SJSA1 (cell line): ENCODE measurements at regions not wholly inside any gene's neighbourhood (a gene's known extent, or its start where the extent isn't known, plus 50 kb on each side); places are given as distances from the start of the nearest gene placed in this dataset.

Experiments
- DNase-seq, 2 experiments: peaks; one replicate each; pipeline ENCODE4 v3.0.0-alpha.2; 2015 to 2020; ENCODE audit warnings: low spot score in 2 of 2, low read depth in 1 of 2
- H3K27ac ChIP-seq: fragments of 250-450 bp; sonication (Bioruptor Pico); 2 replicates; pipeline ENCODE4 v1.5.1; 2020; ENCODE audit warnings: mild to moderate bottlenecking, moderate library complexity
- H3K27me3 ChIP-seq: fragments of 250-450 bp; sonication (Bioruptor Pico); replicated peaks from 2 replicates; pipeline ENCODE4 v1.5.1; 2020; ENCODE audit warnings: mild to moderate bottlenecking, moderate library complexity
- H3K36me3 ChIP-seq: fragments of 250-450 bp; sonication (Bioruptor Pico); 2 replicates; pipeline ENCODE4 v1.5.1; 2020; ENCODE audit warnings: mild to moderate bottlenecking
- H3K4me1 ChIP-seq: fragments of 250-450 bp; sonication (Bioruptor Pico); replicated peaks from 2 replicates; pipeline ENCODE4 v1.6.1; 2021; ENCODE audit warnings: mild to moderate bottlenecking
- H3K4me3 ChIP-seq: fragments of 250-450 bp; sonication (Bioruptor Pico); 2 replicates; pipeline ENCODE4 v1.5.1; 2020; ENCODE audit warnings: mild to moderate bottlenecking
- H3K9me3 ChIP-seq: fragments of 250-450 bp; sonication (Bioruptor Pico); replicated peaks from 2 replicates; pipeline ENCODE4 v1.5.1; 2020; ENCODE audit warnings: mild to moderate bottlenecking

GRCh38 chr4:35247047-35247446 lies 997.3 kb downstream of the ARAP2 start:
- Histone ChIP-seq H3K4me1 (no peaks in the 10 kb centered on the region), H3K27me3 (no peaks in the 10 kb centered on the region), H3K36me3 (no peaks in the 10 kb centered on the region), H3K27ac (no peak overlapping the region), H3K4me3 (no peak overlapping the region), H3K9me3 (no peaks in the 10 kb centered on the region)
- no peak for DNase-seq

GRCh38 chr4:35250331-35250730 lies 994.0 kb downstream of the ARAP2 start:
- Histone ChIP-seq H3K9me3 (no peaks in the 10 kb centered on the region), H3K4me3 (no peak overlapping the region), H3K36me3 (no peaks in the 10 kb centered on the region), H3K27ac (no peak overlapping the region), H3K4me1 (no peaks in the 10 kb centered on the region), H3K27me3 (no peaks in the 10 kb centered on the region)
- no peak for DNase-seq

DNA sequence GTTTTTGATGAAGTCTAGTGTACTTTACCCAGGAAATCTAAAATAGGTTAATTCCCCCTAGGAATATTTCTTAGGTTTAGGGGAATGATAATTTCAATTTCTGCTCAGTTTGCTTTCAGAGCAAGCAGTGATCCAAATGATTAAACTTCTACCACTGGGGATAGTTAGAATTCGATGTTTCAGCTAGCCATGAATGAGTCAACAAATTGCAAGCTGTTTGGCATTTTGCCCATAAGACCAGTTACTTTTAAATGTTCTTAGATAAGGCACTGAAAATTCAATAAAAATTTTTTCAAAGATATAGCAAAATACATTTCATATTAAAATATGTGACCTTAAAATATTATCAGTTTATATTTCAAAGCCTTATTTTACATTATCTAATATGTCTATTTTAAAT lies 993.6 kb downstream of the ARAP2 start:
- Histone ChIP-seq H3K9me3 (no peaks in the 10 kb centered on the region), H3K4me3 (no peak overlapping the region), H3K27me3 (no peaks in the 10 kb centered on the region), H3K27ac (no peak overlapping the region), H3K4me1 (no peaks in the 10 kb centered on the region), H3K36me3 (no peaks in the 10 kb centered on the region)
- no peak for DNase-seq

- H3K27me3 ChIP-seq: no peaks in the 10 kb centered on the region
- DNase-seq: no peak
- no peak overlapping the region for H3K4me3 ChIP-seq
- H3K9me3 ChIP-seq: no peaks in the 10 kb centered on the region
- H3K27ac ChIP-seq: no peak overlapping the region
- no peaks in the 10 kb centered on the region for H3K4me1 ChIP-seq
- H3K36me3 ChIP-seq: no peaks in the 10 kb centered on the region
Observed at GRCh38 chr4:35252071-35252470, 992.2 kb downstream of the ARAP2 start.

DNA sequence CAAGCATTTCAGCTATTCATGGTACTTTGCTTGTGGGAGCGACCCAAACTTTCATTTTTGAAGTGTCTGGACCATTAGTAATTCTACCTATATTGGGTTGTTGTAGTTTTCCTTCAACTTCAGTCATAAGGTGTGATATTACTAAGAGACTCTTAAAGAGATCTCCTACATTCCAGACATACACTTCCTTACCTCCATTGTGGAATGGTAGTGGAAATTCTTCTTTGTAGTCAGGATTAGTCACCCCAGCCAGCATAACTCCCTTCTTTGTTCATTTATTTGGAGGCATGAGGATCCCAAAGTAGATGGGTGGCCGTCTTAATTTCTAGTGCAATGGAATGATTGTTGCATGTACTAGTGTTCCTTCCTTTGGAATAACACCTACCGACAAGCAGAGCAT lies 991.4 kb downstream of the ARAP2 start:
- H3K36me3 ChIP-seq: no peaks in the 10 kb centered on the region
- no peaks in the 10 kb centered on the region for H3K27me3 ChIP-seq
- DNase-seq: no peak

DNA sequence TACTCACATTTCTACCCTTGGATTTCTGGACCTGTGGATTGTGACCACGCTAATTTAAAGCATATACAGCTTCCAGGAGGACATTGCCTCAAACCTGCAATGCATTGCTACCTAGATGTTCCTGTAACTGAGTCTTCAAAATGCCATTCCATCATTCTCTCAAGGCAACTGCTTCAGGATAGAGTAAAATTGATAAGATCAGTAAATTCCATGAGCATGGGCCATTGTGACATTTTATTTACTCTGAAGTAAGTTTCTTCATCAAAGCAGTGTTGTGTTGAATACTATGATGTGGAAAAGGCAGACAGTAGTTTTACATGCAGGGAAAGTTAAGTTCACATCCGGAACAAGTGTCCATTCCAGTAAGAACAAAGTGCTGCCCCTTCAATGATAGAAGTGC lies 991.0 kb downstream of the ARAP2 start:
- Histone ChIP-seq H3K9me3 (no peaks in the 10 kb centered on the region), H3K27ac (no peak overlapping the region), H3K4me3 (no peak overlapping the region), H3K36me3 (no peaks in the 10 kb centered on the region), H3K27me3 (no peaks in the 10 kb centered on the region), H3K4me1 (no peaks in the 10 kb centered on the region)
- DNase-seq: no peak

More for the DNA sequence above, 991.4 kb downstream of the ARAP2 start:
- H3K27ac ChIP-seq: no peak overlapping the region
- H3K4me1 ChIP-seq: no peaks in the 10 kb centered on the region
- no peaks in the 10 kb centered on the region for H3K9me3 ChIP-seq
- no peak overlapping the region for H3K4me3 ChIP-seq

DNA sequence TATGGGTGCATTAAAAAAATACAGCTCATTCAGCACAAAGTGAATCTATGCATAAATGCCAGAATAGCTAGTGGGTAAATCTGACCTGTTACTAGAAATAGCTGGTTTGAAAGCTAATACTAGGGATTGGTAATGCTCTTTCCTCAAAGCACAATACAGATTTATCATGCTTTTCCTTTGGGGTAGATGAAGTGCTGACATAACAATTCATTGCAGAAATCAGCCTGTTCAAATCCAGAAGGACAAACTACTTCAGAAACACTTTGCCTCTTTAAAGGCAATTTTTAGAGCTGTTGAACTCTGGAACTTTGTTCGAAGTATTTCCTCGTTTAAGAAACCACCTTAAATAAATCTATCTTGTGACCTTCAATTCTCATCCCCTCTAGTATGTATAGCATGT lies 957.9 kb downstream of the ARAP2 start:
- H3K27ac ChIP-seq: no peak overlapping the region
- no peaks in the 10 kb centered on the region for H3K27me3 ChIP-seq
- H3K4me1 ChIP-seq: no peaks in the 10 kb centered on the region
- no peak overlapping the region for H3K4me3 ChIP-seq
- no peak for DNase-seq
- no peaks in the 10 kb centered on the region for H3K9me3 ChIP-seq
- H3K36me3 ChIP-seq: no peaks in the 10 kb centered on the region

- Histone ChIP-seq H3K27ac (no peak overlapping the region), H3K4me1 (no peaks in the 10 kb centered on the region), H3K27me3 (no peaks in the 10 kb centered on the region), H3K4me3 (no peak overlapping the region), H3K36me3 (no peaks in the 10 kb centered on the region), H3K9me3 (no peaks in the 10 kb centered on the region)
- no peak for DNase-seq
Observed at GRCh38 chr4:35300996-35301774, 943.1 kb downstream of the ARAP2 start.

DNA sequence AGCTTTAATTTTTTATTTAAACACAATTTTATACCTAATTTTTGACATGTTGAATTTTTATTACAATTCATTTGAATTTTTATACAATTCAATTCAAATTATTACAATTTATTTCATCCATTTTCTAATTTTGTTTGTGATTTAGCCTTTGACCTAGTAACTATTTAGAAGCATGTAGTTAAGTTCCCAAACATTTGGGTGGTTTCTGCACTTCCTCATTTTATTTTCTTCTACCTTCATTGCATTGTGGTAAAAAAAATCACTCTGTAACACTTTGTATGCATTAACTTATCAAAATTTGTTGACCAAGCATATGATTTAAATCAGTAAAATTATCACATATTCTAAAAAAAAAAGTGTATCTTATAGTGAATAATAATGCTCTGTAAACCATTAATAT lies 928.9 kb downstream of the ARAP2 start:
- no peaks in the 10 kb centered on the region for H3K36me3 ChIP-seq
- no peaks in the 10 kb centered on the region for H3K27me3 ChIP-seq
- no peak overlapping the region for H3K4me3 ChIP-seq
- DNase-seq: no peak
- H3K4me1 ChIP-seq: no peaks in the 10 kb centered on the region
- no peak overlapping the region for H3K27ac ChIP-seq
- H3K9me3 ChIP-seq: no peaks in the 10 kb centered on the region

GRCh38 chr4:35325908-35326453 lies 918.3 kb downstream of the ARAP2 start:
- Histone ChIP-seq H3K4me1 (no peaks in the 10 kb centered on the region), H3K9me3 (no peaks in the 10 kb centered on the region), H3K4me3 (no peak overlapping the region), H3K27ac (no peak overlapping the region), H3K36me3 (no peaks in the 10 kb centered on the region), H3K27me3 (no peaks in the 10 kb centered on the region)
- DNase-seq: no peak

- no peaks in the 10 kb centered on the region for H3K9me3 ChIP-seq
- H3K27me3 ChIP-seq: no peaks in the 10 kb centered on the region
- H3K27ac ChIP-seq: no peak overlapping the region
- no peak for DNase-seq
- no peaks in the 10 kb centered on the region for H3K4me1 ChIP-seq
- H3K4me3 ChIP-seq: no peak overlapping the region
- H3K36me3 ChIP-seq: no peaks in the 10 kb centered on the region
Observed at GRCh38 chr4:35342833-35343232, 901.5 kb downstream of the ARAP2 start.

- H3K4me1 ChIP-seq: no peaks in the 10 kb centered on the region
- DNase-seq: no peak
- no peak overlapping the region for H3K4me3 ChIP-seq
- no peaks in the 10 kb centered on the region for H3K36me3 ChIP-seq
- no peak overlapping the region for H3K27ac ChIP-seq
- H3K27me3 ChIP-seq: no peaks in the 10 kb centered on the region
- H3K9me3 ChIP-seq: no peaks in the 10 kb centered on the region
Observed at GRCh38 chr4:35347276-35347675, 897.0 kb downstream of the ARAP2 start.

- Histone ChIP-seq H3K9me3 (no peaks in the 10 kb centered on the region), H3K4me1 (no peaks in the 10 kb centered on the region), H3K27ac (no peak overlapping the region), H3K4me3 (no peak overlapping the region), H3K36me3 (no peaks in the 10 kb centered on the region), H3K27me3 (no peaks in the 10 kb centered on the region)
- peak in 1 of 2 experiments; percentile 0 for DNase-seq
Observed at GRCh38 chr4:35358001-35358584, 886.2 kb downstream of the ARAP2 start.

- H3K4me3 ChIP-seq: no peak overlapping the region
- no peaks in the 10 kb centered on the region for H3K27me3 ChIP-seq
- H3K36me3 ChIP-seq: no peaks in the 10 kb centered on the region
- H3K27ac ChIP-seq: no peak overlapping the region
- no peaks in the 10 kb centered on the region for H3K9me3 ChIP-seq
- no peaks in the 10 kb centered on the region for H3K4me1 ChIP-seq
- no peak for DNase-seq
Observed at GRCh38 chr4:35364321-35364870, 879.9 kb downstream of the ARAP2 start.
